Liver (tissue), 3 donors: ENCODE measurements at regions not wholly inside any gene's neighbourhood (a gene's known extent, or its start where the extent isn't known, plus 50 kb on each side); places are given as distances from the start of the nearest gene placed in this dataset.

Source experiments
- CTCF ChIP-seq: fragments of 150-350 bp; IDR thresholded peaks from 2 replicates; pipeline ENCODE4 v1.5.1; 2017; ENCODE audit warnings: improper control_type of control experiment, low read depth, low read length; ENCODE audit not compliant: missing input control
- FOXA1 ChIP-seq: IDR thresholded peaks from 2 replicates; pipeline ENCODE4 v1.6.1; 2016; ENCODE audit warnings: antibody characterized with exemption
- REST ChIP-seq: IDR thresholded peaks from 2 replicates; pipeline ENCODE4 v1.6.1; 2016; ENCODE audit warnings: antibody characterized with exemption, mild to moderate bottlenecking
- TAF1 ChIP-seq: conservative IDR thresholded peaks from 2 replicates; pipeline ENCODE4 v1.6.1; 2016; ENCODE audit warnings: antibody characterized with exemption, mild to moderate bottlenecking
- donor health status: healthy.
- donor health status: healthy.

- no peak for TF ChIP-seq CTCF
- no peak for TF ChIP-seq REST
- TF ChIP-seq TAF1, result no peak
- no peak for TF ChIP-seq FOXA1
These were observed 268.4 kb downstream of the IGSF11 start for GRCh38 chr3:118766306-118766669.
